ENCODE measurements at regions not wholly inside any gene's neighbourhood (a gene's known extent, or its start where the extent isn't known, plus 50 kb on each side); places are given as distances from the start of the nearest gene placed in this dataset.

DNA sequence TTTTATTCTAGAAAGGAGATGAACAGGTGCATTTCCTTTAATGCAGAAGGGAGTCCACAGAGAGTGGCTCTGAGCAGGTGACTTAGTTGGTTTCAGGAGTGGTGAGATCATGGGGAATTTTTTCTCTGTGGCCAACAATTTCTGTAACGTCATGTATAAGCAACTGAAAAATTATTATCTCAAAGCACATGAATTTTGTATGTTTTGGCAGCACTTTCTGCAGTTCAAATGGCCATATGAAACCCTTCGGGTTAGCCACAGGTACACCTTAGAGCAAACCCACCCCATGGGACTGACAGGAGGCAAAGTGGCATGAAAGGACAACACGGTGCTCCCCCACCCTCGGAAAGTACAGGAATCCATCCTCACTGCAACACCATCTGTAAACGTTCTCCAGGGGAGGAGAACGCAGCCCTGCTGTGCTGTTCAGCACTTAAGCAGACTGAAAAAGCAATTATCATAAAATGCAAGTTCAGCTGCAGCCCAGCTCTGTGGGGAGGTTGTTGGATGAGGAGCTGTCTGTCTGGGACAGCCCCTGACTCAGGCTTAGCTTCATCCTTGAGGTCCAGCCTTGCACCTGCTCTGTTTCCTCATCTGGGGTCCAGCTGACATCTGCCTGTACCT is 55.8 kb upstream of the CLDN14 start:
- TF ChIP-seq CTCF (conservative IDR thresholded peaks at IDR 0.05; ENCODE audit: low read length), result no peak
- TF ChIP-seq EZH2phosphoT487 (IDR thresholded peaks at IDR 0.05; ENCODE audit: borderline replicate concordance, low read depth, low read length), result no peak

All from OCI-LY7 (cell line).